B cell (primary cell): ENCODE measurements at regions not wholly inside any gene's neighbourhood (a gene's known extent, or its start where the extent isn't known, plus 50 kb on each side); places are given as distances from the start of the nearest gene placed in this dataset.

ENCODE experiments used
- CTCF ChIP-seq: fragments of 200-600 bp; IDR thresholded peaks from one replicate; pipeline ENCODE4 v1.8.0; 2022; ENCODE audit warnings: antibody characterized with exemption, mild to moderate bottlenecking
- EZH2 ChIP-seq: IDR thresholded peaks from 2 replicates; pipeline ENCODE4 v1.6.1; 2012; ENCODE audit warnings: borderline replicate concordance, low read depth, mild to moderate bottlenecking, moderate library complexity, low read length; ENCODE audit not compliant: insufficient read depth, poor library complexity, severe bottlenecking

GRCh38 chr6:40688214-40688761, 101.1 kb upstream of the LRFN2 start:
- TF ChIP-seq CTCF (no peak), EZH2 (no peak)
